Mesendoderm (in vitro differentiated cells): ENCODE measurements at regions not wholly inside any gene's neighbourhood (a gene's known extent, or its start where the extent isn't known, plus 50 kb on each side); places are given as distances from the start of the nearest gene placed in this dataset.

Experiments
- DNase-seq: peaks from one replicate; pipeline ENCODE4 v3.0.0; 2013
- H2AK5ac ChIP-seq: 2 replicates; pipeline ENCODE4 v1.6.1; 2013; ENCODE audit warnings: low read length, inconsistent platforms
- H2BK120ac ChIP-seq: 2 replicates; pipeline ENCODE4 v1.6.1; 2013; ENCODE audit warnings: low read depth, mild to moderate bottlenecking, low read length, moderate library complexity, mixed read lengths
- H2BK15ac ChIP-seq: replicated peaks from 2 replicates; pipeline ENCODE4 v1.6.1; 2013; ENCODE audit warnings: low read depth, mild to moderate bottlenecking, moderate library complexity
- H2BK5ac ChIP-seq: 2 replicates; pipeline ENCODE4 v1.6.1; 2013; ENCODE audit warnings: low read length, inconsistent platforms
- H3K18ac ChIP-seq: 2 replicates; pipeline ENCODE4 v1.6.1; 2013; ENCODE audit warnings: mild to moderate bottlenecking, low read length, mixed read lengths
- H3K23ac ChIP-seq: one replicate; pipeline ENCODE4 v1.6.1; 2013; ENCODE audit warnings: low read length
- H3K27ac ChIP-seq: 2 replicates; pipeline ENCODE4 v1.5.1; 2013; ENCODE audit warnings: low read depth, mild to moderate bottlenecking, inconsistent platforms, low read length, moderate library complexity
- H3K27me3 ChIP-seq: 2 replicates; pipeline ENCODE4 v1.6.1; 2013; ENCODE audit warnings: low read length, control low read depth, mild to moderate bottlenecking, inconsistent platforms; ENCODE audit not compliant: insufficient read depth, poor library complexity
- H3K36me3 ChIP-seq: 2 replicates; pipeline ENCODE4 v1.6.1; 2013; ENCODE audit warnings: low read length, inconsistent platforms; ENCODE audit not compliant: control insufficient read depth, insufficient read depth
- H3K4ac ChIP-seq: one replicate; pipeline ENCODE4 v1.6.1; 2013; ENCODE audit warnings: low read depth, mild to moderate bottlenecking, low read length, moderate library complexity
- H3K4me1 ChIP-seq: 2 replicates; pipeline ENCODE4 v1.6.1; 2013; ENCODE audit warnings: low read depth, low read length, inconsistent platforms; ENCODE audit not compliant: control insufficient read depth
- H3K4me2 ChIP-seq: 2 replicates; pipeline ENCODE4 v1.6.1; 2013; ENCODE audit warnings: low read length
- H3K4me3 ChIP-seq: 2 replicates; pipeline ENCODE4 v1.5.1; 2013; ENCODE audit warnings: mild to moderate bottlenecking, low read length
- H3K56ac ChIP-seq: one replicate; pipeline ENCODE4 v1.6.1; 2013; ENCODE audit warnings: low read length
- H3K79me1 ChIP-seq: 2 replicates; pipeline ENCODE4 v1.6.1; 2013; ENCODE audit warnings: low read length, inconsistent platforms
- H3K79me2 ChIP-seq: 2 replicates; pipeline ENCODE4 v1.6.1; 2013; ENCODE audit warnings: mild to moderate bottlenecking, low read length; ENCODE audit not compliant: control insufficient read depth, insufficient read depth
- H3K9ac ChIP-seq: 2 replicates; pipeline ENCODE4 v1.6.1; 2013; ENCODE audit warnings: low read length, inconsistent platforms
- H4K5ac ChIP-seq: one replicate; pipeline ENCODE4 v1.6.1; 2013; ENCODE audit warnings: low read length
- H4K8ac ChIP-seq: one replicate; pipeline ENCODE4 v1.6.1; 2013; ENCODE audit warnings: low read depth, mild to moderate bottlenecking, control low read depth, low read length, moderate library complexity
- WGBS: extraction: QIAGEN DNeasy Blood & Tissue Kit; methylation state at CpG from one replicate; pipeline ENCODE4 v1.1.7; 2013; ENCODE audit warnings: low lambda C conversion rate, missing lambda C conversion rate; ENCODE audit not compliant: insufficient coverage; ENCODE audit errors: extremely low coverage; 5-methylcytosine and 5-hydroxymethylcytosine counted together

- H2AK5ac ChIP-seq = no peak overlapping the region
- H3K79me2 ChIP-seq = no peaks in the 10 kb centered on the region
- H3K56ac ChIP-seq = no peak overlapping the region
- no peak overlapping the region for H3K4me3 ChIP-seq
- no peaks in the 10 kb centered on the region for H3K79me1 ChIP-seq
- H3K36me3 ChIP-seq = no peaks in the 10 kb centered on the region
- no peak overlapping the region for H2BK120ac ChIP-seq
- H3K4ac ChIP-seq = no peak overlapping the region
- H2BK15ac ChIP-seq = no peak overlapping the region
- no peak overlapping the region for H2BK5ac ChIP-seq
- H3K9ac ChIP-seq = no peak overlapping the region
- no peak overlapping the region for H3K27ac ChIP-seq
- H3K4me1 ChIP-seq = no peaks in the 10 kb centered on the region
- H3K4me2 ChIP-seq = no peak overlapping the region
- no peak overlapping the region for H3K18ac ChIP-seq
- no peak overlapping the region for H4K8ac ChIP-seq
- no peak overlapping the region for H4K5ac ChIP-seq
- no peak overlapping the region for H3K23ac ChIP-seq
- DNase-seq = no peak
- H3K27me3 ChIP-seq = no peaks in the 10 kb centered on the region
Measured at GRCh38 chr9:28960602-28961001, 1387.3 kb upstream of the C9orf72 start.

- no peak overlapping the region for H2BK15ac ChIP-seq
- H3K79me2 ChIP-seq = no peaks in the 10 kb centered on the region
- no peaks in the 10 kb centered on the region for H3K4me1 ChIP-seq
- no peak overlapping the region for H2BK120ac ChIP-seq
- no peak overlapping the region for H3K9ac ChIP-seq
- H3K27me3 ChIP-seq = no peaks in the 10 kb centered on the region
- H3K79me1 ChIP-seq = no peaks in the 10 kb centered on the region
- H2BK5ac ChIP-seq = no peak overlapping the region
- H4K8ac ChIP-seq = no peak overlapping the region
- no peak overlapping the region for H3K56ac ChIP-seq
- no peak overlapping the region for H3K4ac ChIP-seq
- no peaks in the 10 kb centered on the region for H3K36me3 ChIP-seq
- WGBS = no CpG with 5 or more reads among the region's 3 CpGs
- H3K4me3 ChIP-seq = no peak overlapping the region
- H3K18ac ChIP-seq = no peak overlapping the region
- DNase-seq = peak; percentile 3
- H2AK5ac ChIP-seq = no peak overlapping the region
- H4K5ac ChIP-seq = no peak overlapping the region
- H3K23ac ChIP-seq = no peak overlapping the region
- no peak overlapping the region for H3K27ac ChIP-seq
- no peak overlapping the region for H3K4me2 ChIP-seq
Measured at GRCh38 chr9:28961623-28962022, 1388.3 kb upstream of the C9orf72 start.

- no peaks in the 10 kb centered on the region for H3K36me3 ChIP-seq
- H3K4ac ChIP-seq = no peak overlapping the region
Measured at GRCh38 chr9:28967226-28967625, 1393.9 kb upstream of the C9orf72 start.

GRCh38 chr9:28970241-28970654 is 1397.0 kb upstream of the C9orf72 start:
- no peaks in the 10 kb centered on the region for H3K79me2 ChIP-seq
- no peak overlapping the region for H3K4ac ChIP-seq
- H3K56ac ChIP-seq = no peak overlapping the region
- H4K5ac ChIP-seq = no peak overlapping the region
- no peak overlapping the region for H2BK120ac ChIP-seq
- no peaks in the 10 kb centered on the region for H3K27me3 ChIP-seq
- H2AK5ac ChIP-seq = no peak overlapping the region
- H3K18ac ChIP-seq = no peak overlapping the region
- H4K8ac ChIP-seq = no peak overlapping the region
- H3K36me3 ChIP-seq = no peaks in the 10 kb centered on the region
- no peak overlapping the region for H2BK15ac ChIP-seq
- H3K79me1 ChIP-seq = no peaks in the 10 kb centered on the region
- no peaks in the 10 kb centered on the region for H3K4me1 ChIP-seq
- no peak overlapping the region for H3K4me3 ChIP-seq
- DNase-seq = no peak
- H3K9ac ChIP-seq = no peak overlapping the region
- H3K4me2 ChIP-seq = no peak overlapping the region
- no peak overlapping the region for H3K23ac ChIP-seq
- WGBS = no CpG with 5 or more reads among the region's 3 CpGs
- H3K27ac ChIP-seq = no peak overlapping the region
- no peak overlapping the region for H2BK5ac ChIP-seq

More at GRCh38 chr9:28967226-28967625, 1393.9 kb upstream of the C9orf72 start:
- Histone ChIP-seq H3K18ac (no peak overlapping the region), H3K9ac (no peak overlapping the region), H3K4me2 (no peak overlapping the region), H3K79me2 (no peaks in the 10 kb centered on the region), H3K4me3 (no peak overlapping the region), H3K4me1 (no peaks in the 10 kb centered on the region), H4K8ac (no peak overlapping the region), H2BK15ac (no peak overlapping the region), H3K23ac (no peak overlapping the region), H3K56ac (no peak overlapping the region), H3K27ac (no peak overlapping the region), H2BK120ac (no peak overlapping the region), H3K79me1 (no peaks in the 10 kb centered on the region), H2AK5ac (no peak overlapping the region), H2BK5ac (no peak overlapping the region), H3K27me3 (no peaks in the 10 kb centered on the region), H4K5ac (no peak overlapping the region)
- DNase-seq = no peak

- peak; percentile 18 for DNase-seq
- H3K4me2 ChIP-seq = no peak overlapping the region
- no peak overlapping the region for H3K23ac ChIP-seq
- no peak overlapping the region for H3K27ac ChIP-seq
- H2AK5ac ChIP-seq = no peak overlapping the region
- H3K79me2 ChIP-seq = no peaks in the 10 kb centered on the region
- H3K56ac ChIP-seq = no peak overlapping the region
- no peaks in the 10 kb centered on the region for H3K27me3 ChIP-seq
- no peak overlapping the region for H3K4me3 ChIP-seq
- no peak overlapping the region for H3K9ac ChIP-seq
- H2BK5ac ChIP-seq = no peak overlapping the region
- H3K18ac ChIP-seq = no peak overlapping the region
- H4K5ac ChIP-seq = no peak overlapping the region
- H2BK120ac ChIP-seq = no peak overlapping the region
- WGBS = no CpG with 5 or more reads among the region's 2 CpGs
- H4K8ac ChIP-seq = no peak overlapping the region
- H3K36me3 ChIP-seq = no peaks in the 10 kb centered on the region
- H3K4me1 ChIP-seq = no peaks in the 10 kb centered on the region
- no peak overlapping the region for H2BK15ac ChIP-seq
- H3K4ac ChIP-seq = no peak overlapping the region
- H3K79me1 ChIP-seq = no peaks in the 10 kb centered on the region
Measured at GRCh38 chr9:28971881-28972280, 1398.6 kb upstream of the C9orf72 start.

GRCh38 chr9:28976250-28976649 is 1403.0 kb upstream of the C9orf72 start:
- no peaks in the 10 kb centered on the region for H3K79me1 ChIP-seq
- H2BK15ac ChIP-seq = no peak overlapping the region
- H3K4me2 ChIP-seq = no peak overlapping the region
- H2BK5ac ChIP-seq = no peak overlapping the region
- H4K5ac ChIP-seq = no peak overlapping the region
- no peak for DNase-seq
- H2BK120ac ChIP-seq = no peak overlapping the region
- H3K4ac ChIP-seq = no peak overlapping the region
- no peak overlapping the region for H3K56ac ChIP-seq
- H4K8ac ChIP-seq = no peak overlapping the region
- H3K18ac ChIP-seq = no peak overlapping the region
- no peak overlapping the region for H3K9ac ChIP-seq
- no peak overlapping the region for H3K23ac ChIP-seq
- no peaks in the 10 kb centered on the region for H3K36me3 ChIP-seq
- no peak overlapping the region for H3K4me3 ChIP-seq
- no peak overlapping the region for H2AK5ac ChIP-seq
- no peaks in the 10 kb centered on the region for H3K79me2 ChIP-seq
- no peaks in the 10 kb centered on the region for H3K27me3 ChIP-seq
- no peak overlapping the region for H3K27ac ChIP-seq
- no peaks in the 10 kb centered on the region for H3K4me1 ChIP-seq
